Karpas-422 (cell line): ENCODE measurements at regions not wholly inside any gene's neighbourhood (a gene's known extent, or its start where the extent isn't known, plus 50 kb on each side); places are given as distances from the start of the nearest gene placed in this dataset.
"Not testable (repeated sequence)": the region's sequence is repeated elsewhere in the genome, so short reads cannot be mapped to it uniquely, and the experiment has no call there.

Experiments used
- DNase-seq: peaks from one replicate; pipeline ENCODE4 v3.0.0-alpha.2; 2015
- H2AFZ ChIP-seq: fragments of 200-600 bp; sonication (generic); 2 replicates; pipeline ENCODE4 v1.6.1; 2014; ENCODE audit warnings: antibody characterized with exemption, low read length, mixed read lengths
- H3K27ac ChIP-seq: fragments of 200-600 bp; sonication (generic); 2 replicates; pipeline ENCODE4 v1.5.1; 2014; ENCODE audit warnings: mild to moderate bottlenecking, low read length, moderate library complexity
- H3K27me3 ChIP-seq: fragments of 200-600 bp; sonication (generic); 2 replicates; pipeline ENCODE4 v1.6.1; 2014; ENCODE audit warnings: low read length, mixed read lengths
- H3K36me3 ChIP-seq: fragments of 200-600 bp; sonication (generic); 2 replicates; pipeline ENCODE4 v1.6.1; 2014; ENCODE audit warnings: low read length, mixed read lengths; ENCODE audit not compliant: insufficient read depth
- H3K4me1 ChIP-seq: fragments of 200-600 bp; sonication (generic); 2 replicates; pipeline ENCODE4 v1.6.1; 2014; ENCODE audit warnings: mild to moderate bottlenecking, low read length, mixed read lengths
- H3K4me2 ChIP-seq: fragments of 200-600 bp; sonication (generic); 2 replicates; pipeline ENCODE4 v1.6.1; 2014; ENCODE audit warnings: low read length, low read depth, mild to moderate bottlenecking; ENCODE audit not compliant: poor library complexity, severe bottlenecking
- H3K4me3 ChIP-seq: fragments of 200-600 bp; sonication (generic); 2 replicates; pipeline ENCODE4 v1.5.1; 2014; ENCODE audit warnings: mild to moderate bottlenecking, antibody characterized with exemption, low read length, mixed read lengths
- H3K79me2 ChIP-seq: fragments of 200-600 bp; sonication (generic); 2 replicates; pipeline ENCODE4 v1.6.1; 2014; ENCODE audit warnings: mild to moderate bottlenecking, low read length, mixed read lengths
- H3K9ac ChIP-seq: fragments of 200-600 bp; sonication (generic); 2 replicates; pipeline ENCODE4 v1.6.0; 2014; ENCODE audit warnings: low read length
- H3K9me2 ChIP-seq: fragments of 200-600 bp; sonication (generic), shearing (Covaris generic); replicated peaks from 2 replicates; pipeline ENCODE4 v1.6.0; 2014; ENCODE audit warnings: mild to moderate bottlenecking, low read length, moderate library complexity; ENCODE audit not compliant: insufficient read depth
- H3K9me3 ChIP-seq: fragments of 300-700, 200-600 bp; sonication (generic); 2 replicates; pipeline ENCODE4 v1.6.1; 2014; ENCODE audit warnings: low read length, mixed read lengths
- H4K20me1 ChIP-seq: fragments of 200-600 bp; sonication (generic); 2 replicates; pipeline ENCODE4 v1.6.1; 2014; ENCODE audit warnings: mild to moderate bottlenecking, antibody characterized with exemption, low read length, low read depth; ENCODE audit not compliant: insufficient read depth

DNA sequence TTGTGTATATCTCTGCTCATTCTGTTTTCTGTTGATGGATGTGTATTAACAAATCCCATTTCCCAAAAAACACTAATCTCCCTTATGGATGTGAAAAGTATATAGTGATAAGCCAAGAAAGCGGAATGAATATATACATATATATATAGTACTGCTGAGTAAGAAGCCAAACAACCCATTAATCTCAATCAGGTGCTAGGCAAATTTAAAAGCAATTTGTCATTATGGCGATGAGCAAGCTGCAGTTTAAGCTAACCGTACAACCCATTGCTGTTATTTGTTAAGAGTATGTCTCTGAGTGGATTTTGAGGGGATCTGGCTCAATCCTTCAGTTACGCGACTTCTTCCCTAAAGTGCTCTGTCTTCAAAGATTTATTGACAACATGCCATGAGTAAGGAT, 640.4 kb upstream of the ARRDC3 start:
- Histone ChIP-seq H3K36me3 (no peaks in the 10 kb centered on the region), H3K27me3 (no peaks in the 10 kb centered on the region), H3K9me3 (peaks cover 16% of the 10 kb centered on the region; the same call in 1 of the 2 replicates), H3K79me2 (no peaks in the 10 kb centered on the region), H3K4me1 (no peaks in the 10 kb centered on the region), H4K20me1 (no peaks in the 10 kb centered on the region), H3K4me2 (no peak overlapping the region), H3K9me2 (no peaks in the 10 kb centered on the region), H2AFZ (no peak overlapping the region), H3K9ac (no peak overlapping the region), H3K4me3 (no peak overlapping the region), H3K27ac (no peak overlapping the region)
- no peak for DNase-seq

GRCh38 chr5:92023141-92023471, 640.0 kb upstream of the ARRDC3 start:
- peaks cover 19% of the 10 kb centered on the region; the same call in 1 of the 2 replicates for H3K9me3 ChIP-seq
- H3K27me3 ChIP-seq: no peaks in the 10 kb centered on the region
- H3K27ac ChIP-seq: no peak overlapping the region
- no peak for DNase-seq
- H3K4me2 ChIP-seq: no peak overlapping the region
- no peak overlapping the region for H3K4me3 ChIP-seq
- no peaks in the 10 kb centered on the region for H3K79me2 ChIP-seq
- H3K9me2 ChIP-seq: no peaks in the 10 kb centered on the region
- H4K20me1 ChIP-seq: no peaks in the 10 kb centered on the region
- H3K36me3 ChIP-seq: no peaks in the 10 kb centered on the region
- H2AFZ ChIP-seq: no peak overlapping the region
- H3K4me1 ChIP-seq: no peaks in the 10 kb centered on the region
- no peak overlapping the region for H3K9ac ChIP-seq

DNA sequence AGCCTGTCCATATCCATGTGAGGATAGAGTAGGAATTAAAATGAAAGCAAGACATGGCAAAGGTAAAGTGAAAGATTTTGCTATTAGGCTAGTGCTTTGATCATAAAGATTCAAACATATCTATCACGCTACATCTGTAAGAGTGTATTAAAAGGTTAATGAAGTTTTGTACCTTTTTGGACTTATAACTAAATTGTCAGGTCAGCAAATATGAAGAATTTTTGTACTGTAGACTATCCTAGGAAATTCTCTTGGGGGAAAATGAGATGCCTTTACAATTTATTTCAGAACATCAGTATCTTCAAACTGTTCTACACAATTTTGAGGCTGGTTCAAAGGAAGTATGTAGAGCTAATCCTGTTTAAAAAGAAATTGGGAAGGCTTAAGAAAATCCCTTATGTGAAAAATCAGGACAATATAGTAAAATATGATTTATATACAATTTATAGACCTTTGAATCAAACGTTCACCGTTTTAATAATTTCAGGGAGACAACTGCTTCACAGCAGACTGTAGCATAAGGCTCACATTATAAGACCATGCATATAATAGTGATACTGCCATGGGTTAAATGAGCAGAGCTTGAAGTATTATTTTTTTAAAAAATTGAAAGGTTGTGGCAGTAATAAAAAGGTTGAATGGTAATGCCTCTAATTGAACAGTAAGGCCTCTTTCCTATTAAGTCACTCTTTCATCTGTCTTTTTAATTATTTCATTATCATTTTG, 639.5 kb upstream of the ARRDC3 start:
- Histone ChIP-seq H3K9me2 (no peaks in the 10 kb centered on the region), H3K9me3 (peaks cover 22% of the 10 kb centered on the region; the same call in 1 of the 2 replicates), H3K4me3 (no peak overlapping the region), H3K27me3 (no peaks in the 10 kb centered on the region), H3K9ac (no peak overlapping the region), H3K36me3 (no peaks in the 10 kb centered on the region), H3K79me2 (no peaks in the 10 kb centered on the region), H4K20me1 (no peaks in the 10 kb centered on the region), H2AFZ (no peak overlapping the region), H3K4me2 (no peak overlapping the region), H3K27ac (no peak overlapping the region), H3K4me1 (no peaks in the 10 kb centered on the region)
- DNase-seq: no peak

DNA sequence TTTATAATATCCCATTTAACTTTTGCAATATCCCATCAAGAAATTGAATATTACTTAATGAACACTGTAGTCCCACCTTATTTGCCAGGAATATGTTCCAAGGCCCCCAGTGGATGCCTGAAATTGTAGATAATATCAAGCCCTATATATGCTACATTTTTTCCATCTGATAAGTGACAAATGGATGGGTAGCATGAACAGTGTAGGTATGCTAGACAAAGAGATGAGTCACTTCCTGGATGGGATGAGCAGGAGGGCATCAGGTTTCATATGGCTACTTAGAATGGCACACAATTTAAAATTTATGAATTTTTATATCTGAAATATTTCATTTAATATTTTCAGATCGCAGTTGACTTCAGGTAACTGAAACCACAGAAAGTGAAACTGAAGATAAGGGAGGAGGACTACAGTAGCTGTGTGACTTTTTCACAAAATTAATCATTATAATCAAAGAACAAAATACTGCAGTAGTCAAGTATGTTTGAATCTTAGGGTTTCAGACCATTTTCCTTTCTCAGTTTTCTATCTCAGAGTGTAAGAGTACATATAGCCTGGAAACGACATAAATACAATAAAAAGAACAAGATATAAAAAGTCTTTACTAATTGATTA, 636.4 kb upstream of the ARRDC3 start:
- no peak for DNase-seq
- Histone ChIP-seq H4K20me1 (no peaks in the 10 kb centered on the region), H3K9ac (no peak overlapping the region), H3K36me3 (no peaks in the 10 kb centered on the region), H3K9me3 (peaks cover 24% of the 10 kb centered on the region; the same call in 1 of the 2 replicates), H3K27me3 (no peaks in the 10 kb centered on the region), H3K9me2 (no peaks in the 10 kb centered on the region), H3K79me2 (no peaks in the 10 kb centered on the region), H3K4me2 (no peak overlapping the region), H2AFZ (no peak overlapping the region), H3K27ac (no peak overlapping the region), H3K4me1 (no peaks in the 10 kb centered on the region), H3K4me3 (no peak overlapping the region)

DNA sequence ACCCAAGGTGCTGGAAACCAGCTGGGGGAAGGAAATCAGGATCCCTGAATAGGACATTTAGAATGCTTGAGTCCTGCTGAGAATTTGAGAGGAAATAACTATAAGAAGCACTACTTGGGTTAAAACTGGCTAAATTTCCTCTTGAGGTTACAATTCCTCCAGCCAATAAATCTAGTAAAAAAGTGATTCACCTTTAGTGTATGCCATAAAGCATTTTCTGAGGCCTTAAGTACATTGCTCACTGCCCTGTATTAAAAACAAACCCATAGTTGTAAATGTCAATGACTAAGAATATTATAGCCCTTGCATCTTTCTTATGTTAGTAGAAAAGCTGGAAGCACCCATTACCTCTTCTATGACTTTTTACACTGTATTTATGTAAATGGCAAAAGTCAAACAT, 634.7 kb upstream of the ARRDC3 start:
- H4K20me1 ChIP-seq: no peaks in the 10 kb centered on the region
- no peak overlapping the region for H3K4me3 ChIP-seq
- H3K4me2 ChIP-seq: no peak overlapping the region
- H3K79me2 ChIP-seq: no peaks in the 10 kb centered on the region
- no peaks in the 10 kb centered on the region for H3K4me1 ChIP-seq
- no peak for DNase-seq
- H3K36me3 ChIP-seq: no peaks in the 10 kb centered on the region
- peaks cover 25% of the 10 kb centered on the region; the same call in 1 of the 2 replicates for H3K9me3 ChIP-seq
- H3K9me2 ChIP-seq: no peaks in the 10 kb centered on the region
- no peaks in the 10 kb centered on the region for H3K27me3 ChIP-seq
- H3K27ac ChIP-seq: no peak overlapping the region
- no peak overlapping the region for H3K9ac ChIP-seq
- H2AFZ ChIP-seq: no peak overlapping the region

- H3K4me3 ChIP-seq, DNase-seq, H3K36me3 ChIP-seq, H3K9ac ChIP-seq, H3K27ac ChIP-seq, H2AFZ ChIP-seq, H3K9me2 ChIP-seq, H3K79me2 ChIP-seq, H4K20me1 ChIP-seq, H3K27me3 ChIP-seq, H3K4me2 ChIP-seq, H3K4me1 ChIP-seq: not testable (repeated sequence)
- peaks cover 13% of the 10 kb centered on the region; the same call in 1 of the 2 replicates for H3K9me3 ChIP-seq
These were observed 628.7 kb upstream of the ARRDC3 start for GRCh38 chr5:92011845-92012244.

GRCh38 chr5:92003806-92004205, 620.7 kb upstream of the ARRDC3 start:
- no peaks in the 10 kb centered on the region; the same call in 1 of the 2 replicates for H3K9me2 ChIP-seq
- H3K9ac ChIP-seq: no peak overlapping the region
- no peaks in the 10 kb centered on the region for H3K79me2 ChIP-seq
- no peak overlapping the region for H2AFZ ChIP-seq
- peaks cover 18% of the 10 kb centered on the region for H3K9me3 ChIP-seq
- H3K27ac ChIP-seq: no peak overlapping the region
- no peak for DNase-seq
- no peak overlapping the region for H3K4me2 ChIP-seq
- no peak overlapping the region for H3K4me3 ChIP-seq
- no peaks in the 10 kb centered on the region for H3K27me3 ChIP-seq
- no peaks in the 10 kb centered on the region for H4K20me1 ChIP-seq
- no peaks in the 10 kb centered on the region for H3K4me1 ChIP-seq
- H3K36me3 ChIP-seq: no peaks in the 10 kb centered on the region

DNA sequence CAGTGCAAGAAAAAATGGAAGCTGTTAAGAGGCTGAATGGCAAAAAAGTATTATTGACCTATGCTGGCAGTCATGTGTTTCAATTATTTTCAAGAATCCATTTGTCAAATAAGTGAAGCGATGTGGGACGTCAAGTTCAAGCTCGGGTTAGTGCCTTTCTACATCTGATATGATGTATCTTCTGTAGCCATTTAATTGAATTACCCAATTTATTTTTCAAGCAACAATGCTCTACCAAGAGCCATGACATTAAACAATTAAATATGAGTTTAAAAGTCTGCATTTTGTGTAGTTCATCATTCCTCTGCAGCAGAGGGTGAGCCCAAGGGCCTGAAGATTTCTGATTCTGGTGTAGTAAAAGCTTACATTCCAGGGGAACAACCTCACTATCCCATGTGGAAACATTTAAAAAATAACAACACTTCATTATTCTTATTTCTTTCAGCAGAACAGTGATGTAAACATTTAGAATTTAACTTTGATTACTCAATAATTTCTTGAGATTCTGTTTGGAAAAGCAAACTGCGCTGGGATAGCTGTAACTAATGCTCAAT, 619.7 kb upstream of the ARRDC3 start:
- H3K9me3 ChIP-seq: peaks cover 23% of the 10 kb centered on the region
- no peaks in the 10 kb centered on the region; the same call in 1 of the 2 replicates for H3K9me2 ChIP-seq
- no peak overlapping the region for H3K4me3 ChIP-seq
- H3K4me2 ChIP-seq: no peak overlapping the region
- H3K4me1 ChIP-seq: no peaks in the 10 kb centered on the region
- no peaks in the 10 kb centered on the region for H3K27me3 ChIP-seq
- no peaks in the 10 kb centered on the region for H3K36me3 ChIP-seq
- no peak for DNase-seq
- no peak overlapping the region for H2AFZ ChIP-seq
- no peak overlapping the region for H3K9ac ChIP-seq
- H3K79me2 ChIP-seq: no peaks in the 10 kb centered on the region
- H3K27ac ChIP-seq: no peak overlapping the region
- H4K20me1 ChIP-seq: no peaks in the 10 kb centered on the region
